ENCODE measurements at regions not wholly inside any gene's neighbourhood (a gene's known extent, or its start where the extent isn't known, plus 50 kb on each side); places are given as distances from the start of the nearest gene placed in this dataset.

DNA sequence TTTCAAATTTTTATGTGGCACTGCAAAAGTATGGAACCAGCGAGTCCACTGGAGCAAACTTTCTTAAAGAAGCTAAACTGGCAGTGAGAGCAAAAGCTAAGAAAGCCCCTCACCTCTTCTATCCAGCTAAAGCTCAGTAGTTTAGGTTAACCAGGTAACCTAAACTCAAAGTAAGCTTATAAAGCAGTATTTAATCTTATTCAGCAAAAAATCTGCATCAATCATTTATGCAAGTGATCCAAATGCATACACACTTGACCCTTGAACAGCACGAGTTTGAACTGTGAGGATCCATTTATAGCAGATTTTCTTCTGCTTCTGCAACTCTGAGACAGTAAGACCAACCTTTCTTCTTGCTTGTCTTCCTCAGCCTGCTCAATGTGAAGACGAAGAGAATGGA lies 363.8 kb upstream of the CDH18 start:
- H3K27ac ChIP-seq: no peak overlapping the region
- no peak for TF ChIP-seq ZFX (IDR thresholded peaks at IDR 0.05)
- TF ChIP-seq, protein P1, sequence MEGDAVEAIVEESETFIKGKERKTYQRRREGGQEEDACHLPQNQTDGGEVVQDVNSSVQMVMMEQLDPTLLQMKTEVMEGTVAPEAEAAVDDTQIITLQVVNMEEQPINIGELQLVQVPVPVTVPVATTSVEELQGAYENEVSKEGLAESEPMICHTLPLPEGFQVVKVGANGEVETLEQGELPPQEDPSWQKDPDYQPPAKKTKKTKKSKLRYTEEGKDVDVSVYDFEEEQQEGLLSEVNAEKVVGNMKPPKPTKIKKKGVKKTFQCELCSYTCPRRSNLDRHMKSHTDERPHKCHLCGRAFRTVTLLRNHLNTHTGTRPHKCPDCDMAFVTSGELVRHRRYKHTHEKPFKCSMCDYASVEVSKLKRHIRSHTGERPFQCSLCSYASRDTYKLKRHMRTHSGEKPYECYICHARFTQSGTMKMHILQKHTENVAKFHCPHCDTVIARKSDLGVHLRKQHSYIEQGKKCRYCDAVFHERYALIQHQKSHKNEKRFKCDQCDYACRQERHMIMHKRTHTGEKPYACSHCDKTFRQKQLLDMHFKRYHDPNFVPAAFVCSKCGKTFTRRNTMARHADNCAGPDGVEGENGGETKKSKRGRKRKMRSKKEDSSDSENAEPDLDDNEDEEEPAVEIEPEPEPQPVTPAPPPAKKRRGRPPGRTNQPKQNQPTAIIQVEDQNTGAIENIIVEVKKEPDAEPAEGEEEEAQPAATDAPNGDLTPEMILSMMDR (conservative IDR thresholded peaks at IDR 0.05): no peak

DNA sequence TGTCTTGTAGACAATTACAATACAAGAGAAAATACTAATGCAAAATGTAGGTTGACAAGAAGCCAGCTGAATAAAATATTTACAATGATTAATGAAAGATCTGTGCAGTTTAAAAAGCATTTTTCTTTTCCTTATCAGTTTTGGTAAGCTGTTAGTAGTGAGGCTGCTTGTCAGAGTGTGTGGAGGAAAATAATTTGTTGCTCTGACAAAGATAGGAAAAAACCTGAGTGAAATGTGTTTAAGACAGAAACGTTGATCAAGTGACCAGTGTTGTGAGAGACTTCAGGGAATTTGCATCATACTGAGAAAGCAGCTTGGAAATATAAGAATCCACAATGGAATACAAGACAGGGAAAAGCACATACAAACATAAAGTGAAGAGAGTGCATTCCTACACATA lies 360.3 kb upstream of the CDH18 start:
- H3K27ac ChIP-seq: no peak overlapping the region
- TF ChIP-seq, protein P1 (conservative IDR thresholded peaks at IDR 0.05): no peak
- no peak for TF ChIP-seq ZFX (IDR thresholded peaks at IDR 0.05)

DNA sequence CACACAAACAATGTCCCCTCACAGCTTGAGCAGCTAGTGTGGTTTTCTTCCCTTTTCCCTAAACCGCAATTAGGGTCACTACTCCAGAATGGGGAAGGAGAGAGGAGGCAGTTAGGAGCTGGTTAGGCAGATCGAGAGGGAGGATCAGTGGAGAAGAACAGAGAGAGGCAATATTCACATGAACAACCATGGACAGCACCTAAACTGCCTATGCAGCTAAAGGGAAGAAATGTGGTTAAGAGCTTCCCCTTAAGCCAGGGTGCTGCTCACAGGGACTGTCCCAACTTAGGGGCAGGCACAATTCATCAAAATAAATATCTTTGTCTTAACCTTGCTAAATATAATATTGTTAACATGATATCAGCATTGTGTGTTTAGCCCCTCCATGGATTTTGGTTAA lies 359.3 kb upstream of the CDH18 start:
- TF ChIP-seq, protein P1 (conservative IDR thresholded peaks at IDR 0.05): no peak
- no peak for TF ChIP-seq ZFX (IDR thresholded peaks at IDR 0.05)
- H3K27ac ChIP-seq: no peak overlapping the region

DNA sequence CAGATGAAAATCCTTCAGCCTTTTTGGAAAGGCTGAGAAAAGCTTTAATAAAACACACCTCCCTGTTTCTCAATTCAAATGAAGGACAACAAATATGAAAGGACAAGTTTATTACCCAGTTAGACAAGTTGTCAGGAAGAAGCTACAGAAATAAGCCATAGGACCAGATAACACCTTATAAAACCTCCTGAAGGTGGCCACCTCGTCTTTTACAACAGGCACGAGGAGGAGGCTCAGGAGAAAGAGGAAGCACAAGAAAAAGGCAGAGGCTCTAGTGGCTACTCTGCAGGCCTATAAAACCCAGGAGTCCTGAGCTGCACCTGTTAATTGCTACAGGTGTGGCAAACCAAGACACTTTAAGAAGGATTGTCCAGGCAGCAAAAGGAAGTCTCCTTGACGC lies 352.1 kb upstream of the CDH18 start:
- TF ChIP-seq ZFX (IDR thresholded peaks at IDR 0.05): no peak
- TF ChIP-seq, protein P1 (conservative IDR thresholded peaks at IDR 0.05): peak; percentile 48
- peak overlapping the region; percentile 36; the same call in 1 of the 2 replicates for H3K27ac ChIP-seq

DNA sequence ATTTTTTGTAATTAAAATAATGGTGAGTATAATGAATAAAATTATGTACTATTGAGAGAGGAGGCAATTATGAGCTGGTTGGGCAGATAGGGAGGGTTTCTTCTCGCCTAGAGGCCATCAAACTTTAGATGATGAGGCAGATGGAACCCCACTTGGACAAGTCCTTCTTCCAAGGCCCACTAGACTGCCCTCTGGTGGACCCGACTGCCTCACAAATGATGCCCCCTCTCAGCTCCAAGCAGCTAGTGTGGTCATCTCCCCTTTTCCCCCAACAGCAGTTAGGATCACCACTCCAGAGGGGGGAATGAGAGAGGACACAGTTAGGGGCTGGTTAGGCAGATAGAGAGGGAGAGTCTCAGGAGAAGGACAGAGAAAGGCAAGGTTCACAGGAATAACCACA lies 348.0 kb upstream of the CDH18 start:
- no peak overlapping the region for H3K27ac ChIP-seq
- no peak for TF ChIP-seq ZFX (IDR thresholded peaks at IDR 0.05)
- TF ChIP-seq, protein P1 (conservative IDR thresholded peaks at IDR 0.05): peak; percentile 26

DNA sequence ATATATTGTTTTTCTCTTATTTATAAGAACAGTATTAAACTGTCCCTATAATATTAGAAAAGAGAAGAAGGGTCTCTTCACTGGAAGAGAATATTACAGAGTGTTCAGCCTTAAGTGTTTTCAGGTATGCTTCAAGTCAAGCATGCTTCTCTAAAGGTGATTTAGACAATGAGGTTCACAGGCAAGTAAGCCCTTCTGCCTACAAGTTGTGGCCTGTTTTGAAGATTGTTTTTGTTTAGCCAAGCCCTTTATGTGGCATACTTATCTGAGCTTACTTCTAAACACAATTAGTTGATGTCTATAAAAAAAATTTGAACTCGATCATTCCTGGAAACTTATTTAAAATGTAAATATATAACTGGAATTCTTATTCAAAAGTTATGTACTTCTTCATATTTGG lies 343.8 kb upstream of the CDH18 start:
- no peak for TF ChIP-seq ZFX (IDR thresholded peaks at IDR 0.05)
- TF ChIP-seq, protein P1 (conservative IDR thresholded peaks at IDR 0.05): no peak
- H3K27ac ChIP-seq: no peak overlapping the region

DNA sequence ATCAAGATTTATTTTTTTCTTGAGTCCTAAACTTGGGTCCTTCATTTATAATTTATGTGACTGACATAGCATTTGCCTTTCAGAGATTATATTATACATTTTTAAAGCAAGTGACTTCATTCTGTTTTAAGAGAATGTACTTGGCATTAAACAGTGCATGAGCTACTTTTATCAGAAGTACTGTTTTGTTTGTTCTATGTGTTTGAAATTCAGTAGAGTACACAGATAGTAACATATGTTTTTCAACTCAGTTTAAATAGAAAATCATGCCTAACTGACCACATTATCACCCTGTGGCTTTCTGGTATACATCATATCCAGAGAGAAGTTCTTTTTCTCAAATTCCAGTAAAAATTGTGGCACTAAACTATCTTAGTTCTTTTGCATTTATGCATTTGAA lies 335.3 kb upstream of the CDH18 start:
- no peak overlapping the region for H3K27ac ChIP-seq
- TF ChIP-seq ZFX (IDR thresholded peaks at IDR 0.05): no peak
- TF ChIP-seq, protein P1 (conservative IDR thresholded peaks at IDR 0.05): no peak

Data from C4-2B (cell line).